Prostate gland (tissue), 2 donors: ENCODE measurements at regions not wholly inside any gene's neighbourhood (a gene's known extent, or its start where the extent isn't known, plus 50 kb on each side); places are given as distances from the start of the nearest gene placed in this dataset.

Source experiments
- DNase-seq: peaks from one replicate; pipeline ENCODE4 v3.0.0-alpha.2; 2019; ENCODE audit warnings: low spot score
- H3K27ac ChIP-seq, 2 donors: fragments of 200-600 bp; sonication (generic); 2 replicates each; pipeline ENCODE4 v1.5.1; 2017 to 2019
- H3K27me3 ChIP-seq: fragments of 200-600 bp; sonication (generic); replicated peaks from 2 replicates; pipeline ENCODE4 v1.5.1; 2019; ENCODE audit not compliant: insufficient read depth
- H3K36me3 ChIP-seq, 2 donors: fragments of 200-600 bp; sonication (generic); 1 replicate in 1 of 2; 2 replicates in 1 of 2; pipeline versions ENCODE4 v1.5.1 to v1.8.1; 2017 to 2019
- H3K4me1 ChIP-seq: fragments of 200-600 bp; sonication (generic); replicated peaks from 2 replicates; pipeline ENCODE4 v1.5.1; 2019
- H3K4me3 ChIP-seq, 2 donors: fragments of 200-600 bp; sonication (generic); 2 replicates each; pipeline ENCODE4 v1.5.1; 2017 to 2019
- H3K9me3 ChIP-seq: fragments of 200-600 bp; sonication (generic); 2 replicates; pipeline ENCODE4 v1.5.1; 2017
- CTCF ChIP-seq, 4 experiments: fragments of 200-600 bp in 2 of 4; fragments of 450-650 bp in 2 of 4; sonication (generic) in 2 of 4; IDR thresholded peaks; 1 replicate in 3 of 4; 2 replicates in 1 of 4; pipeline ENCODE4 v1.5.1; 2016 to 2019; ENCODE audit warnings: antibody characterized with exemption in 4 of 4, mild to moderate bottlenecking in 2 of 4, moderate library complexity in 2 of 4
- POLR2A ChIP-seq: fragments of 450-650 bp; IDR thresholded peaks from one replicate; pipeline ENCODE4 v1.6.1; 2016; ENCODE audit warnings: antibody characterized with exemption, mild to moderate bottlenecking
- POLR2AphosphoS5 ChIP-seq: sonication (generic); formaldehyde crosslinking; IDR thresholded peaks from one replicate; pipeline ENCODE4 v1.6.1; 2017; ENCODE audit warnings: antibody characterized with exemption
- whole genome bisulfite sequencing: methylation state at CpG from one replicate; pipeline ENCODE4 v1.1.5; 2018; 5-methylcytosine and 5-hydroxymethylcytosine counted together
- intact Hi-C: fragments of 100-400 bp; cut with DNase I; formaldehyde crosslinking; loops from one replicate; pipeline ENCODE4 v1.14.2; 2022
- small RNA-seq, 2 donors: library from RNA; depleted of rRNA; stranded (forward); fragments of <200 nt; gene quantifications; one replicate each; pipeline ENCODE3, GENCODE V24; 2016

GRCh38 chr3:71838406-71838805 lies 53.5 kb upstream of the PROK2 start:
- Histone ChIP-seq H3K36me3 (no peaks in the 10 kb centered on the region), H3K27me3 (no peaks in the 10 kb centered on the region), H3K4me3 (no peak overlapping the region), H3K9me3 (no peaks in the 10 kb centered on the region), H3K4me1 (no peaks in the 10 kb centered on the region), H3K27ac (no peak overlapping the region)
- no peak for DNase-seq
- TF ChIP-seq POLR2AphosphoS5 (no peak), POLR2A (no peak), CTCF (IDR thresholded peaks at IDR 0.05) (no peak)
- WGBS = 97% methylated on average over 1 of the region's 1 CpG
- intact Hi-C loops = no loop called here

Small RNA genes lying in the stretch of these regions (small RNA-seq; reads per million reads assigned to genes)
- gene AC104435.1 (0 reads per million in 2 donors), gene AC105265.1 (0 reads per million in 2 donors), gene RNA5SP136 (0 to 0.19 reads per million in 2 donors), gene RNU1-62P (0 reads per million in 2 donors), gene UBE2Q2P9 (0 reads per million in 2 donors)
